HG03565 (cell line): ENCODE measurements at regions not wholly inside any gene's neighbourhood (a gene's known extent, or its start where the extent isn't known, plus 50 kb on each side); places are given as distances from the start of the nearest gene placed in this dataset.

Experiments
- ATAC-seq: cut with Tn5 transposase; IDR thresholded peaks from one replicate; pipeline ENCODE4 v1.9.1; 2021; ENCODE audit warnings: mild to moderate bottlenecking, moderate library complexity; ENCODE audit not compliant: unreplicated experiment

- no peak for ATAC-seq
Measured at GRCh38 chr3:194768586-194768985, 82.9 kb downstream of the FAM43A start.

DNA sequence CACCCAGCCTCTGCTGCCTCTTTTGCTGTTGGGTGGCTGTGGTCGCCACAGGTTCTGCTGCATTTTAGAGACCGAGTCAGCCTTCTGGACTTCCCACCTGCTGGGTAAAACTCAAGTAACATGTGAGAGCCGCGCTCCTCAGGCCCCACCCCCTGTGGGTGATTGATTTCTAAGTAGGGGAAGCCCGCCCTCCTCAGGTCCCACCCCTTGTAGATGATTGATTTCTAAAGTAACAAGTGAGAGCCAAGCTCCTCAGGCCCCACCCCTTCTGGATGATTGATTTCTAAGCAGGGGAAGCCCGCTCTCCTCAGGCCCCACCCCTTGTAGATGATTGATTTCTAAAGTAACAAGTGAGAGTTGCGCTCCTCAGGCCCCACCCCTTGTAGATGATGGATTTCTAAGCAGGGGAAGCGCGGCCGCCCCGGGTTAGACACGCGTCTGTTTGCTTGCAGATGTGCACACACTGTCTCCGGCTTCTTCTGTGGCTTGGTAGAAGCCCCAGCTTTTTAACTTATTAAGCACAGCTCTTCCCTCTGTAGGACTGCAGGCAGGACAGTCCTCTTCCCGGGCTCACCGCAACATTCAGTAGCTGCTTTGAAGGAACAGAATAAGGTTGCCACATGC is 83.4 kb downstream of the FAM43A start:
- peak; percentile 92 for ATAC-seq

- ATAC-seq = no peak
Measured at GRCh38 chr3:194772241-194773000, 86.7 kb downstream of the FAM43A start.

DNA sequence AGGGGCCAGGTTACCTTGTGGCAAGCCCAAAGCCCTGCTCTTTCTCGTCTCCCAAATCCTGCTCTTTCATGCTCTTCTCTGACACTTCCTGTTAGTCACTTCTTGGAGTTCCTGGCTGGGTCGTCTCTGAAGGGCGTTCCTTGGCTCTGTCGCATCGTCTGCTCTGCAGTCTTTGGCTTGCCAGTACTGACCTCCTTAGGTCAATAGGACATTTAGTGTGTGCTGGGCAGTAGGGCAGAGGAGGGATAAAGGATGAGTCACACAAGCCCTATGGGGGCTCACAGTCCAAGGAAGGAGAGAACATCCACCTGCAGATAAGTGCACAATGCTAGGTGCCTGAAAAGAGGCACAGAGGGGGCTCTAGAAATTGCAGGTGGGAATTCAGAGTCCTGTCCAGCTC is 87.5 kb downstream of the FAM43A start:
- ATAC-seq = no peak

- no peak for ATAC-seq
Measured at GRCh38 chr3:194773771-194774455, 88.2 kb downstream of the FAM43A start.

- no peak for ATAC-seq
Measured at GRCh38 chr3:194775266-194775665, 89.6 kb downstream of the FAM43A start.

DNA sequence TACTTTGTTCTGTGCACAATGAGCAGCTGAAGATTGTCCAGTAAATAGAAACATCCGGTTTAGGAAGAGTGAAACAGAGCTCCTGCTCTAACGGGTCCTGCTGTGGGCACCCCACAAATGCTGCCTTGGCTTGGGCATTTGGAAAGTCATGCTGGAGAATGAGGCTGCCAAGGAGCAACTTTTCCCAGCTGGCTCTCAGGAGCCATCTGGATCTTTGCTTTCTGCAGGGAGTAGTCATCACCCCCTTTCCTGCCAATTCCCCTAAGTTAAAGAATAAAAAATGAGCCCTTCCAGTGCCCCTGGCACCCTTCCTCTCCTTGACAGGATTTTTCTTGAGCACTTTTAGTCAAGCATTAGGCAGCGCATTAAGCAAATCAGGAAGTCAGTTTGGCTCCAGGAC is 90.0 kb downstream of the FAM43A start:
- ATAC-seq = no peak

DNA sequence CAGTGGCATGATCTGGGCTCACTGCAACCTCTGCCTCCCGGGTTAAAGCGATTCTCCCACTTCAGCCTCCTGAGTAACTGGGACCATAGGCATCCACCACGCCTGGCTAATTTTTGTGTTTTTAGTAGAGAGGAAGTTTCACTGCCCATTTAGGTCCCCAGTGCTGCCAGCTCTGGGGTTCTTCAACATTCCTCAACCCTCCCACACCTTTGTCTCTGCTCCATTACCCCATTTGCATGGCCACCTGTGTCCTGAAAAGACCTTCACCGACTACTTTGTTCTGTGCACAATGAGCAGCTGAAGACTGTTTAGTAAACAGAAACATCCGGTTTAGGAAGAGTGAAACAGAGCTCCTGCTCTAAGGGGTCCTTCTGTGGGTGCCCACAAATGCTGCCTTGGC is 92.0 kb downstream of the FAM43A start:
- no peak for ATAC-seq

DNA sequence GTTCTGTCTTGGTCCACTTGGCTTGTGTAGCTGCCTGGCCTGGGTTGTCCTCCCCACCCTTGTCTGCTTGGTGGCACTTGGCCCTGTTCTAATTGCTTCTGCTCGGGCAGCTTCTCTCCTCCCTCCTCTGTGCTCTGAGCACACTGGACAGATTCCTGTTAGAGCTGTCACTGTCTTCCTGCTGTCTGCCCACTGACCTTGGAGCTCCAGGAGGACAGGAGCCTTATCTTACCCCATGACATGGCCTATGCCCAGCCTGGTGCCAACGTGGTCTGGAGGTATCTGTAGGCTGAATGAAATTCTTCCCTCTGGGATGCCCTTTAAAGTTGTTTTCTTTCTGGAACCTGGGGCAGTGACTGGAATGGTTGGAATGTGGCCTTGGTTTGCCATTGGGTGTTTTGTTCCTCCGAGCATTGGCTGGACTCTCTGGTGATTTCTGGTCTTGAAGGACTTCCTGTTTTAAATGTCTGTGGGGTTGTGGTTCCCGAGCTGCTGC is 94.1 kb downstream of the FAM43A start:
- no peak for ATAC-seq

GRCh38 chr3:194780706-194781105 is 95.0 kb downstream of the FAM43A start:
- no peak for ATAC-seq

DNA sequence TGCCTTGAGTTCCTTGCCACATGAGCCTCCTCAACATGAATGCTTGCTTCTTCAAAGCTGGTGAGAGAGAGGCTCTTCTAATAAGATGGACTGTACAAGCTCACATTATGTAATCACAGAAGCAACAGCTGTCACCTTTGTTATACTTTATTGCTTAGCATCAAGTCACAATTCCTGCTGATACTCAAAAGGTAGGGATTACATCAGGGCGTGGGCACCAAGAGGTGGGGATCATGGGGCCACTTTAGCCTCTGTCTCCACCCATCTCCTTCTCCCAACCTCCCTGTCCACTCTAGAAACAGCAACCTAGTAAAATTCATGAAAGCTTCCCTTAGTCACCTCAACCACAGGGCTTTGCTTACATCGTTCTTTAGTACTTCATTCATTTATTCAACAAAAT is 95.9 kb downstream of the FAM43A start:
- ATAC-seq = no peak

GRCh38 chr3:194782698-194783404 is 97.2 kb downstream of the FAM43A start:
- ATAC-seq = no peak

DNA sequence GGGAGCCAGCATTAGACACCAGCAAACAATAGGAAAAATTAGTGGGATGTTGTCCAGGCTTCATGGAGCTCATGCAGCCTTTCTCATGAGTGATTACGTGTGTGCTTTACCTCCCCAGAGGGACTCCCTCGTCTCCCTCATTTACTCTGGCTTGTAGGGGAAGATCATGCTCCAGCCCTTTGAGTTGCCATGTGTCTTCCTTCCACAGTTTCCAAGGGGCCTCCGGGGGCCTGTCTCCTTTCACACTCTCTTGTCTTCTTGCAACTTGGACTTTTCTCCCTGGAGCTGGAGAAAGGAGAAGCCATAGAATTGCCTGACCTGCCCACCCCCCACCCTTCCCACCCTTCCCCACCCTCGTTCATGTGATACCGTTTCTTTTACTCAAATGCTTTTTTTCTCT is 98.7 kb downstream of the FAM43A start:
- no peak for ATAC-seq

DNA sequence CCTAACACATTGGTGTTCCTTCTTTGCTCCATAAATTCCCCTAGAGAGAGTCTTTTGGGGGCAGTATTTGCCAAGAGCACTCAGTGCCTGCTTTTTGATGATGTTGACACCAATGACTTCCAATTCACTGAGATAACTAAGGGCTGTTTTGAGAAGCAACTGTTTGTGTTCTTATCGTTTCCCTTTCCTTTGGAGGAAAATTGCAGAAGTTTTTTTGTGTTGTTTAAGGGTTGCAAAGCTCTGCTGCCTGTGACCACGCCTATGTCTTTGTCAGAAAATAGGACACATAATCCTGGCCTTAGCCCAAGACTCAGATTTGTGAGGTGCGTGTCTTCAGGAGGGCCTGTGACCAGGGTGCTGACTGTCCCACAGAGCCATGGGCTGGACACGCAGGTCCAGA is 99.6 kb downstream of the FAM43A start:
- no peak for ATAC-seq

DNA sequence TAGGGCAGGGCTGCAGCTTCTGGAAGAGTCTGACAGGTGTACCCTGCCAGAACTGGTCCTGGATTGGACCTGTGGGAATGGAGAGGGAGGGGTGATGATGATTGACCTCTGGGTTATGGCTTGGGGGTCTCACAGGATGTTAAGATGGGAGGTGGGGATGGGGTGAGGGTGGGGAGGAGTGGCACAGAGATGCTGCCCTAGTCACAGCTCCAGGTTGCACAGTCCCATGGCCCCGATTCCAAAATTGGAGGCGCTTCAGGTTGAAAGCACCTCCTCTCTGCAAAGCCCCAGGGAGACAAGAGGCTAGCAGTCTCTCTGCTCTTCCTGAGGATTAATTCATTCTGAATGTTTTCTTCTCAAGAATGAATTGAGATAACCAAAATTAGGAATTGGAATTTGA is 101.4 kb downstream of the FAM43A start:
- ATAC-seq = no peak

- ATAC-seq = no peak
Measured at GRCh38 chr3:194787650-194788049, 102.0 kb downstream of the FAM43A start.

DNA sequence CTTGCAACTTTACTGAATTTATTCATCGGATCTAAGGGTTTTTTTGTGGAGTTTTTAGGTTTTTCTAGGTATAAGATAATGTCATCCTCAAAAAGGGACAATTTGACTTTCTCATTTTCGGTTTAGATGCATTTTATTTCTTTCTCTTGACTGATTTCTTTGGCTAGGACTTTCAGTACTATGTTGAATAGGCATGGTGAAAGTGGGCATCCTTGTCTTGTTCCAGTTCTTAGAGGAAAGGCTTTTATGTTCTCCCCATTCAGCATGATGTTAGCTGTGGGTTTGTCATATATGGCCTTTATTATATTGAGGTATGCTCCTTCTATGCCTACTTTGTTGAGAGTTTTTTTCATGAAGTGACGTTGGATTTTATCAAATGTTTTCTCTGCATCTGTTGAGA is 106.7 kb downstream of the FAM43A start:
- ATAC-seq = no peak

DNA sequence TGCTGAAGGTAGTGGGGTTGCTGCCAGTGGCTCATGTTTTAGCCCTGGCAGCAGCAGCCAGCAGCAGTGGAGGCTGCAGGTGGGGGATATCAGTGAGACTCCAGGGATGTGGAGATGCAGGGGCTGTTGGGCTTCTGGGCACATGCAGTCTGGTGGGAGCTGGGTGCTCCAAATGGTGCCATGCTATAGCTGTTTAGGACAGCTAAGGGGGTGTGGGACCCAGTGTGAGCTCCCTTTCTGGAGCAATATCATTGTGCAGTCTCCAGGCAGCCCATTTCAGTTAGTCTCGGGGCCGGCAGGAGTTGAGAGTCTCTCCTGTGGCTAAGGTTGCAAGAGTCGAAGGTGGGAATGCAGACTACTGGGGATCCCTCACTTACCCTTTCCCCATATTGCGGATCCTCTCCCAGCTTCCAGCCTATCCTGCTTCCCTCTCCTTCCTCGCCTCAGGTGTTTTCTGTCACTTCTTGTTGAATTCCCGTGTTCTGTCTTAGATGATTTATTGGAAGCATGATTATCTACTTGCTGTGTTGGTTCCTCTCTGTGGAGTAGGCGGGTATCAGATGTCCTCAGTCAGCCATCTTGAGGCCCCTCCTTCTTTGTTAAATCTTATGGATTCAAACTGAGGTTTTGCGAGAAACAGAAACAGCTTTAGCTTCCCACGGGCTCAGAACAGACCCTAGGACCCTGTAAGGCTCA is 112.0 kb downstream of the FAM43A start:
- ATAC-seq = no peak

GRCh38 chr3:194798486-194798885 is 112.8 kb downstream of the FAM43A start:
- no peak for ATAC-seq

DNA sequence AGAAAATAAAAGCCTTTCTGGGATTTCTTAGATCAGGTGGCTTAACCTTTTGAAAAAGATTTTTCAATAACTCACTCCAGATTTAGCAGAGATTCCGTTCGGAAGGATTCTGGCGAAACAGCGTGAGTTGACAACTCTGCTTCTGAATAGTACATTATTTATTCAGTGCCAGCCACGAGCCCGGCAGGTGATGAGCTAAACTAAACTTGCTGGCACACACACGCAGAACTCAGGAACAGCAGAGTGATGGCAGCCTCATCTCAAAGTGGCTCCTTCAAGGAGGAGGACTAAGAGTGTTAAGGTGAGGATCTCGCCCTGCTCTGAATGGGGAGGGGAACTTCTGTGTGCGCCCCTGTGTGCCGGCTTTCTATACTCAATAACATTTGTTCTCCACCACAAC is 114.3 kb downstream of the FAM43A start:
- ATAC-seq = no peak
